GM10266 (cell line): ENCODE measurements at regions not wholly inside any gene's neighbourhood (a gene's known extent, or its start where the extent isn't known, plus 50 kb on each side); places are given as distances from the start of the nearest gene placed in this dataset.

Source experiments
- DNase-seq: peaks from one replicate; pipeline ENCODE4 v3.0.0; 2012; ENCODE audit errors: extremely low spot score
- CTCF ChIP-seq: IDR thresholded peaks from 2 replicates; pipeline ENCODE4 v1.5.1; 2012; ENCODE audit warnings: mild to moderate bottlenecking, low read depth; ENCODE audit not compliant: control insufficient read depth, insufficient read depth; ENCODE audit errors: missing control alignments

- no peak for DNase-seq
- TF ChIP-seq CTCF: no peak
These were observed 116.0 kb upstream of the SIX2 start for GRCh38 chr2:45125232-45125631.

GRCh38 chr2:45124456-45124855, 115.2 kb upstream of the SIX2 start:
- no peak for DNase-seq
- no peak for TF ChIP-seq CTCF

- no peak for TF ChIP-seq CTCF
- DNase-seq: no peak
These were observed 114.4 kb upstream of the SIX2 start for GRCh38 chr2:45123521-45124191.

- no peak for DNase-seq
- no peak for TF ChIP-seq CTCF
These were observed 113.8 kb upstream of the SIX2 start for GRCh38 chr2:45123065-45123464.

GRCh38 chr2:45121236-45121927, 112.1 kb upstream of the SIX2 start:
- TF ChIP-seq CTCF: no peak
- no peak for DNase-seq

- no peak for DNase-seq
- TF ChIP-seq CTCF: no peak
These were observed 111.3 kb upstream of the SIX2 start for GRCh38 chr2:45120546-45120945.

GRCh38 chr2:45119855-45120254, 110.6 kb upstream of the SIX2 start:
- no peak for DNase-seq
- no peak for TF ChIP-seq CTCF
